A549 (cell line): ENCODE measurements at regions not wholly inside any gene's neighbourhood (a gene's known extent, or its start where the extent isn't known, plus 50 kb on each side); places are given as distances from the start of the nearest gene placed in this dataset.

ENCODE experiments used
- BHLHE40 ChIP-seq: IDR thresholded peaks from 2 replicates; pipeline ENCODE4 v1.6.1; 2012; ENCODE audit warnings: low read depth, low read length, inconsistent platforms
- CTCF ChIP-seq: fragments of >200 bp; sonication (Bioruptor Twin); formaldehyde crosslinking; IDR thresholded peaks from 3 replicates; pipeline ENCODE4 v1.5.1; 2016
- HMGXB4 ChIP-seq: fragments of 250-450 bp; sonication (Bioruptor Pico); IDR thresholded peaks from 2 replicates; pipeline ENCODE4 v1.5.0; 2021; ENCODE audit warnings: mild to moderate bottlenecking, moderate library complexity, borderline replicate concordance
- MYC ChIP-seq: IDR thresholded peaks from 2 replicates; pipeline ENCODE4 v1.6.1; 2012; ENCODE audit warnings: mild to moderate bottlenecking, inconsistent platforms, low read length, improper control_type of control experiment, borderline replicate concordance
- POLR2A ChIP-seq: IDR thresholded peaks from 2 replicates; pipeline ENCODE4 v1.6.1; 2012; ENCODE audit warnings: mild to moderate bottlenecking, low read length

GRCh38 chr4:123953566-123953965, 557.0 kb downstream of the SPRY1 start:
- TF ChIP-seq MYC (no peak), CTCF (no peak), POLR2A (no peak), HMGXB4 (CRISPR knock-in tag) (no peak), BHLHE40 (no peak)
